ENCODE measurements at regions not wholly inside any gene's neighbourhood (a gene's known extent, or its start where the extent isn't known, plus 50 kb on each side); places are given as distances from the start of the nearest gene placed in this dataset.

DNA sequence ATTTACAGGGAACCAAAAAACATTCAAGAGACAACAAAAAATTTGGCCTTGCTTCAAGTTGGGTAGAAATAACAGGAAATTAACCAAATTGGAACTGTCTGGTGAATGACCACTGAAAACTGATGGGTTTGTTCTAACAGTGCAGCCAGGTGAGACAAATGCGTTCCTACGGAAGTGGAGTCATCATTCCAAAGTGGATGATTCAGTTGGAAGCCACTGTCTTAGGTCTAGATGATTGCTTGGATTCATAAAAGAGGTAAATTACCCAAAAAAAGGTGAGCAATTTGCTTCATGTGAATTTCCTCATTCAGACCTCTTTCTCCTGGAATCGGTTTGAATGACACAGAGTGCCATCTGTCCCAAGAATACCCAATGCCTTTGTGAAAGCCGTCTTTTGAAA lies 87.1 kb upstream of the IPO5 start:
- H3K27me3 ChIP-seq: no peaks in the 10 kb centered on the region
- H3K4me1 ChIP-seq: no peaks in the 10 kb centered on the region
- intact Hi-C loops (cut with DNase I; ENCODE audit: low total_unique reads): no loop called here
- H3K4me3 ChIP-seq: no peak overlapping the region
- H3K36me3 ChIP-seq: no peaks in the 10 kb centered on the region
- H3K27ac ChIP-seq: no peak overlapping the region
- TF ChIP-seq CTCF (IDR thresholded peaks at IDR 0.05): no peak
- peaks cover 0 to 11% (median 5%) of the 10 kb centered on the region in 3 donors for H3K9me3 ChIP-seq
- DNase-seq: no peak

DNA sequence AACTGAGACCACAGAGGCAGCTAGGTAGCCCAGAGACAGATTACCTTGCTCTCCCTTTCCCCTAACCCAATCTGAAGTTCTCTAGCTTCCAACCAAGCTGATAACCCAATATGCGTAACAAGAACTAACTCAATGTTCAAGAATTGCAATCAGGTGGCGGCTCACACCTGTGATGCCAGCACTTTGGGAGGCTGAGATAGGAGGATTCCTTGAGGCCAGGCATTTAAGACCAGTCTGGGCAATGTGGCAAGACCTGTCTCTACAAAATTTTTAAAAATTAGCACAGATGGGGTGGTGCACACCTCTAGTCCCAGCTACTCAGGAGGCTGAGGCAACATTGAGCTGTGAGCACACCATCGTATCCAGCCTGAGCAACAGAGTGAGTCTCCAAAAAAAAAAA lies 86.7 kb upstream of the IPO5 start:
- H3K4me1 ChIP-seq: no peaks in the 10 kb centered on the region
- H3K4me3 ChIP-seq: no peak overlapping the region
- H3K36me3 ChIP-seq: no peaks in the 10 kb centered on the region
- intact Hi-C loops (cut with DNase I; ENCODE audit: low total_unique reads): no loop called here
- no peak for TF ChIP-seq CTCF (IDR thresholded peaks at IDR 0.05)
- peaks cover 0 to 11% (median 5%) of the 10 kb centered on the region in 3 donors for H3K9me3 ChIP-seq
- DNase-seq: no peak
- H3K27ac ChIP-seq: no peak overlapping the region
- no peaks in the 10 kb centered on the region for H3K27me3 ChIP-seq

- H3K36me3 ChIP-seq: no peaks in the 10 kb centered on the region
- H3K27ac ChIP-seq: no peak overlapping the region
- DNase-seq: no peak
- TF ChIP-seq CTCF (IDR thresholded peaks at IDR 0.05): no peak
- intact Hi-C loops (cut with DNase I; ENCODE audit: low total_unique reads): no loop called here
- peaks cover 0 to 2% of the 10 kb centered on the region in 2 donors for H3K27me3 ChIP-seq
- no peaks in the 10 kb centered on the region for H3K9me3 ChIP-seq
- no peak overlapping the region for H3K4me3 ChIP-seq
- H3K4me1 ChIP-seq: no peaks in the 10 kb centered on the region
These were observed 80.1 kb upstream of the IPO5 start for GRCh38 chr13:97873398-97873797.

DNA sequence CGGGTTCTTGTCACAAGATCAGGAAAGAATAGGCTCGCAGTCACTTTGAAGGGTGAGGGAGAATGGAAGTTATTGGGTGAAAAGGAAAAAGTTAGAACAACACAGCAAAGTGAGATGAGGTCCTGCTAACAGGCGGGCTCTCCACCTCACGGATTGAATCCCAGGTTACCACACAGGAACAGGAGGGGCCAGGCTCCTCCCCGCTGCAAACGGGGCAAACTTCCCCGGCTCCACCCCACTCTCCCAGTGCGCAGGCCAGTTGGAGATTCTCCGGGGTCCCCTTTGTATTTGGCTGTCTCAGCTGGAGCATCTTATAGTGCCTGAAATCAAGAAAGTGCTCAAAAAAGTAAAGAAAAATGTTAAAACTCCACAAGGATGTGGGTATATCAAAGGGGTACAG lies 78.3 kb upstream of the IPO5 start:
- no peak overlapping the region for H3K27ac ChIP-seq
- intact Hi-C loops (cut with DNase I; ENCODE audit: low total_unique reads): no loop called here
- no peaks in the 10 kb centered on the region for H3K4me1 ChIP-seq
- H3K4me3 ChIP-seq: no peak overlapping the region
- no peak for DNase-seq
- peaks cover 0 to 2% of the 10 kb centered on the region in 2 donors for H3K27me3 ChIP-seq
- TF ChIP-seq CTCF (IDR thresholded peaks at IDR 0.05): no peak
- no peaks in the 10 kb centered on the region for H3K9me3 ChIP-seq
- H3K36me3 ChIP-seq: no peaks in the 10 kb centered on the region

DNA sequence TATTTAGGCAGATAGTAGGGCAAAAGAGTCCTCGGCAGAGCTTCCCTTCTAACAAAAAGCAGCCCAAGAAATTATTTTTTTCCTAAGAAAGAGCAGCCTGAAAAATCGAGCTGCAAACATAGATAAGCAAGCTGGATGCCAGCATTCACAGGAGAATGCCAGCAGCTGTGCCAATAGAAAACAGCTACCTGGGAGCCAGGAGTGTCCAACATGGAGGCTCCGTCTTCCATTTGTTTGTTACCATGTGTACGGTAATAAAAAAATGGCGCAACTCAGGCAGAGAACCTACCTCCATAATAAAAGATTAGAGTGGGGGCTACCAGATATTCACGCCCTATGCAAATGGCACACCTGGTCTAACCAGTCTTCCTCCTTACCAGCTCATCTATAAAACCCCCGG lies 77.6 kb upstream of the IPO5 start:
- Histone ChIP-seq H3K9me3 (no peaks in the 10 kb centered on the region), H3K27ac (no peak overlapping the region), H3K27me3 (peaks cover 0 to 2% of the 10 kb centered on the region in 2 donors), H3K4me1 (no peaks in the 10 kb centered on the region), H3K4me3 (no peak overlapping the region), H3K36me3 (no peaks in the 10 kb centered on the region)
- no peak for DNase-seq
- no peak for TF ChIP-seq CTCF (IDR thresholded peaks at IDR 0.05)
- intact Hi-C loops (cut with DNase I; ENCODE audit: low total_unique reads): no loop called here
